ENCODE measurements at regions not wholly inside any gene's neighbourhood (a gene's known extent, or its start where the extent isn't known, plus 50 kb on each side); places are given as distances from the start of the nearest gene placed in this dataset.
A peak's percentile ranks its signal among the peaks of the same experiment; 100 is the strongest.

- dilution Hi-C loops (cut with MboI; ENCODE audit: extremely low pct_ligation_motif_present, low sequenced_read_pairs), result no loop called here
- no peaks in the 10 kb centered on the region for H3K36me3 ChIP-seq (ENCODE audit: control insufficient read depth in 2 of 2, extremely low read depth in 1 of 2, insufficient read depth in 2 of 2, low read length in 2 of 2)
- no peaks in the 10 kb centered on the region for H3K27me3 ChIP-seq (ENCODE audit: control insufficient read depth, extremely low read depth, insufficient read depth, low read length)
- no peak overlapping the region for H2AFZ ChIP-seq (ENCODE audit: control insufficient read depth, low read length)
- no peaks in the 10 kb centered on the region for H4K20me1 ChIP-seq (ENCODE audit: control insufficient read depth, extremely low read depth, insufficient read depth, low read length)
- no peak overlapping the region for H3K4me2 ChIP-seq (ENCODE audit: control insufficient read depth, extremely low read depth, insufficient read depth, low read depth, low read length)
- H3K9me1 ChIP-seq (ENCODE audit: control insufficient read depth, extremely low read depth, insufficient read depth, low read length), result peaks cover 3% of the 10 kb centered on the region
- FAIRE-seq (no peak), DNase-seq (ENCODE audit: low read depth, low spot score) (no peak)
- no peaks in the 10 kb centered on the region for H3K9me3 ChIP-seq (ENCODE audit: control insufficient read depth, low read depth, low read length)
- TF ChIP-seq EZH2 (IDR thresholded peaks at IDR 0.05; ENCODE audit: low read length) (no peak), CTCF (optimal IDR thresholded peaks at IDR 0.05 in 1 of 3, IDR thresholded peaks at IDR 0.05 in 1 of 3, conservative IDR thresholded peaks at IDR 0.05 in 1 of 3; ENCODE audit: extremely low read depth in 1 of 3, insufficient read depth in 2 of 3, low read length in 3 of 3) (no peak)
- H3K9ac ChIP-seq (ENCODE audit: control insufficient read depth, extremely low read depth, insufficient read depth, low read length), result no peak overlapping the region
- no peaks in the 10 kb centered on the region for H3K79me2 ChIP-seq (ENCODE audit: control insufficient read depth, insufficient read depth, low read length)
- H3K4me1 ChIP-seq (ENCODE audit: control insufficient read depth, extremely low read depth, insufficient read depth, low read length), result peaks cover 15% of the 10 kb centered on the region
- no peak overlapping the region for H3K27ac ChIP-seq (ENCODE audit: control insufficient read depth, insufficient read depth, low read length)
- no peak overlapping the region for H3K4me3 ChIP-seq (ENCODE audit: control insufficient read depth in 2 of 3, extremely low read depth in 1 of 3, insufficient read depth in 2 of 3, low read depth in 1 of 3, low read length in 3 of 3)
Observed at GRCh38 chr1:59155351-59155750, 141.5 kb upstream of the FGGY start.

- TF ChIP-seq CTCF (optimal IDR thresholded peaks at IDR 0.05 in 1 of 3, IDR thresholded peaks at IDR 0.05 in 1 of 3, conservative IDR thresholded peaks at IDR 0.05 in 1 of 3; ENCODE audit: extremely low read depth in 1 of 3, insufficient read depth in 2 of 3, low read length in 3 of 3), result no peak
- TF ChIP-seq EZH2 (IDR thresholded peaks at IDR 0.05; ENCODE audit: low read length), result no peak
- dilution Hi-C loops (cut with MboI; ENCODE audit: extremely low pct_ligation_motif_present, low sequenced_read_pairs), result no loop called here
- Histone ChIP-seq H4K20me1 (ENCODE audit: control insufficient read depth, extremely low read depth, insufficient read depth, low read length) (no peaks in the 10 kb centered on the region), H3K79me2 (ENCODE audit: control insufficient read depth, insufficient read depth, low read length) (no peaks in the 10 kb centered on the region), H3K9me3 (ENCODE audit: control insufficient read depth, low read depth, low read length) (no peaks in the 10 kb centered on the region), H3K9me1 (ENCODE audit: control insufficient read depth, extremely low read depth, insufficient read depth, low read length) (peaks cover 3% of the 10 kb centered on the region), H2AFZ (ENCODE audit: control insufficient read depth, low read length) (peak overlapping the region; percentile 70), H3K27me3 (ENCODE audit: control insufficient read depth, extremely low read depth, insufficient read depth, low read length) (no peaks in the 10 kb centered on the region), H3K9ac (ENCODE audit: control insufficient read depth, extremely low read depth, insufficient read depth, low read length) (no peak overlapping the region), H3K27ac (ENCODE audit: control insufficient read depth, insufficient read depth, low read length) (no peak overlapping the region), H3K36me3 (ENCODE audit: control insufficient read depth in 2 of 2, extremely low read depth in 1 of 2, insufficient read depth in 2 of 2, low read length in 2 of 2) (no peaks in the 10 kb centered on the region), H3K4me3 (ENCODE audit: control insufficient read depth in 2 of 3, extremely low read depth in 1 of 3, insufficient read depth in 2 of 3, low read depth in 1 of 3, low read length in 3 of 3) (no peak overlapping the region), H3K4me1 (ENCODE audit: control insufficient read depth, extremely low read depth, insufficient read depth, low read length) (peaks cover 10% of the 10 kb centered on the region), H3K4me2 (ENCODE audit: control insufficient read depth, extremely low read depth, insufficient read depth, low read depth, low read length) (no peak overlapping the region)
- DNase-seq (ENCODE audit: low read depth, low spot score), result no peak
- no peak for FAIRE-seq
Observed at GRCh38 chr1:59156051-59156450, 140.8 kb upstream of the FGGY start.
